ENCODE measurements at regions not wholly inside any gene's neighbourhood (a gene's known extent, or its start where the extent isn't known, plus 50 kb on each side); places are given as distances from the start of the nearest gene placed in this dataset.

DNA sequence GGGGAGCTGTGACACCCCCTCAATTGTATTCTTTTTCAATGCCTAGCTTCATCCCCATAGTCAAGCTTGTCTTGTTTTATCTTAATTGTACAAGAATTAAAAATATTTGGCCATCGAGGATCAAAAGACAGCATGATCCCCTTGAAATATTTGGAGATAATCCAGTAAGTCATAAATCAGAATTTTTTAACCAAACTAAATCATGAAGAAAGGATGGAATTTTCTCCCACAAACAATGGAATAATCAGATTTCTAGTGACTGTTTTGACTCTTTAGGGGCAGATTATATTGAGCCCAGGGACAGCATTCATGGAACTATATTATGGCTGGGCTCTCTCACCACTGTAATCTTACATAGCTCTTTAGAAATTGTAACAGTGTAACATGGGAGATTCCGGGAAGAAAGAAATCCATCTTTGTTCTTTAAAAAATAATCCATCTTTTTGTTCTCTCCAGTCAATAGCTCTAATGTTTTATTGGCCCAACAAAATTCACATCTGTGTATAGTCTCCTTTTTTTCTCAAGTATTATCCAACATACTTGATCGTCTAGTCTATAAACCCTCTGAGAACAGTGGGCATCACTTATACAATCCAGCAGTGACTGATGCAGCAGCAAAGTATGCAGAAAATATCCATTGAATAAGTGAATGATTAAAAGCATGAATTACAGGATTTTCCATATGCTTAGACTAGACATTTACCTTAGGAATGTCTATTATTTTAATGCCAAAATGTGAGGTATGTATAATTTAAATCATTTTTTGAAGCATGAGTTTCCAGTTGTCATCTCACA is 277.0 kb upstream of the PLSCR5 start:
- TF ChIP-seq, protein P1, sequence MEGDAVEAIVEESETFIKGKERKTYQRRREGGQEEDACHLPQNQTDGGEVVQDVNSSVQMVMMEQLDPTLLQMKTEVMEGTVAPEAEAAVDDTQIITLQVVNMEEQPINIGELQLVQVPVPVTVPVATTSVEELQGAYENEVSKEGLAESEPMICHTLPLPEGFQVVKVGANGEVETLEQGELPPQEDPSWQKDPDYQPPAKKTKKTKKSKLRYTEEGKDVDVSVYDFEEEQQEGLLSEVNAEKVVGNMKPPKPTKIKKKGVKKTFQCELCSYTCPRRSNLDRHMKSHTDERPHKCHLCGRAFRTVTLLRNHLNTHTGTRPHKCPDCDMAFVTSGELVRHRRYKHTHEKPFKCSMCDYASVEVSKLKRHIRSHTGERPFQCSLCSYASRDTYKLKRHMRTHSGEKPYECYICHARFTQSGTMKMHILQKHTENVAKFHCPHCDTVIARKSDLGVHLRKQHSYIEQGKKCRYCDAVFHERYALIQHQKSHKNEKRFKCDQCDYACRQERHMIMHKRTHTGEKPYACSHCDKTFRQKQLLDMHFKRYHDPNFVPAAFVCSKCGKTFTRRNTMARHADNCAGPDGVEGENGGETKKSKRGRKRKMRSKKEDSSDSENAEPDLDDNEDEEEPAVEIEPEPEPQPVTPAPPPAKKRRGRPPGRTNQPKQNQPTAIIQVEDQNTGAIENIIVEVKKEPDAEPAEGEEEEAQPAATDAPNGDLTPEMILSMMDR (IDR thresholded peaks at IDR 0.05; ENCODE audit: insufficient read depth, low read depth, low read length), result no peak
- no peak for TF ChIP-seq EZH2 (IDR thresholded peaks at IDR 0.05; ENCODE audit: insufficient read depth, low read length)
